GM21786 (cell line): ENCODE measurements at regions not wholly inside any gene's neighbourhood (a gene's known extent, or its start where the extent isn't known, plus 50 kb on each side); places are given as distances from the start of the nearest gene placed in this dataset.

Experiments
- ATAC-seq: cut with Tn5 transposase; IDR thresholded peaks from one replicate; pipeline ENCODE4 v1.9.1; 2021; ENCODE audit not compliant: unreplicated experiment

- ATAC-seq: no peak
Measured at GRCh38 chr14:98368221-98368620, 903.8 kb downstream of the BCL11B start.

- ATAC-seq: no peak
Measured at GRCh38 chr14:98368916-98369315, 903.1 kb downstream of the BCL11B start.

- ATAC-seq: no peak
Measured at GRCh38 chr14:98369344-98369743, 902.7 kb downstream of the BCL11B start.

GRCh38 chr14:98370352-98370751 is 901.6 kb downstream of the BCL11B start:
- no peak for ATAC-seq

GRCh38 chr14:98371141-98371540 is 900.9 kb downstream of the BCL11B start:
- ATAC-seq: no peak

- ATAC-seq: no peak
Measured at GRCh38 chr14:98374136-98374535, 897.9 kb downstream of the BCL11B start.

GRCh38 chr14:98375566-98375965 is 896.4 kb downstream of the BCL11B start:
- ATAC-seq: no peak

GRCh38 chr14:98379830-98380229 is 892.2 kb downstream of the BCL11B start:
- no peak for ATAC-seq

GRCh38 chr14:98382662-98383061 is 889.3 kb downstream of the BCL11B start:
- no peak for ATAC-seq

GRCh38 chr14:98385851-98386250 is 886.1 kb downstream of the BCL11B start:
- ATAC-seq: no peak

GRCh38 chr14:98391061-98391460 is 880.9 kb downstream of the BCL11B start:
- no peak for ATAC-seq

- no peak for ATAC-seq
Measured at GRCh38 chr14:98393527-98393926, 878.5 kb downstream of the BCL11B start.

- ATAC-seq: no peak
Measured at GRCh38 chr14:98404811-98405210, 867.2 kb downstream of the BCL11B start.

- ATAC-seq: no peak
Measured at GRCh38 chr14:98408024-98408555, 863.9 kb downstream of the BCL11B start.

- ATAC-seq: no peak
Measured at GRCh38 chr14:98408713-98409112, 863.3 kb downstream of the BCL11B start.

GRCh38 chr14:98411154-98411553 is 860.8 kb downstream of the BCL11B start:
- no peak for ATAC-seq

GRCh38 chr14:98412431-98412830 is 859.6 kb downstream of the BCL11B start:
- ATAC-seq: no peak

GRCh38 chr14:98415766-98416165 is 856.2 kb downstream of the BCL11B start:
- no peak for ATAC-seq

- ATAC-seq: no peak
Measured at GRCh38 chr14:98417001-98417400, 855.0 kb downstream of the BCL11B start.

- no peak for ATAC-seq
Measured at GRCh38 chr14:98428483-98428994, 843.5 kb downstream of the BCL11B start.

- no peak for ATAC-seq
Measured at GRCh38 chr14:98433436-98433835, 838.6 kb downstream of the BCL11B start.

GRCh38 chr14:98437113-98437512 is 834.9 kb downstream of the BCL11B start:
- ATAC-seq: no peak

GRCh38 chr14:98444077-98444476 is 827.9 kb downstream of the BCL11B start:
- no peak for ATAC-seq
